Globus pallidus (tissue), 1 donor: ENCODE measurements at regions not wholly inside any gene's neighbourhood (a gene's known extent, or its start where the extent isn't known, plus 50 kb on each side); places are given as distances from the start of the nearest gene placed in this dataset.
"Not testable (repeated sequence)": the region's sequence is repeated elsewhere in the genome, so short reads cannot be mapped to it uniquely, and the experiment has no call there.

Source experiments
- DNase-seq: peaks from one replicate; pipeline ENCODE4 v3.0.0-alpha.2; 2015; ENCODE audit warnings: low spot score

GRCh38 chr13:65155861-65156260, 2074.3 kb downstream of the PCDH9 start:
- no peak for DNase-seq

DNA sequence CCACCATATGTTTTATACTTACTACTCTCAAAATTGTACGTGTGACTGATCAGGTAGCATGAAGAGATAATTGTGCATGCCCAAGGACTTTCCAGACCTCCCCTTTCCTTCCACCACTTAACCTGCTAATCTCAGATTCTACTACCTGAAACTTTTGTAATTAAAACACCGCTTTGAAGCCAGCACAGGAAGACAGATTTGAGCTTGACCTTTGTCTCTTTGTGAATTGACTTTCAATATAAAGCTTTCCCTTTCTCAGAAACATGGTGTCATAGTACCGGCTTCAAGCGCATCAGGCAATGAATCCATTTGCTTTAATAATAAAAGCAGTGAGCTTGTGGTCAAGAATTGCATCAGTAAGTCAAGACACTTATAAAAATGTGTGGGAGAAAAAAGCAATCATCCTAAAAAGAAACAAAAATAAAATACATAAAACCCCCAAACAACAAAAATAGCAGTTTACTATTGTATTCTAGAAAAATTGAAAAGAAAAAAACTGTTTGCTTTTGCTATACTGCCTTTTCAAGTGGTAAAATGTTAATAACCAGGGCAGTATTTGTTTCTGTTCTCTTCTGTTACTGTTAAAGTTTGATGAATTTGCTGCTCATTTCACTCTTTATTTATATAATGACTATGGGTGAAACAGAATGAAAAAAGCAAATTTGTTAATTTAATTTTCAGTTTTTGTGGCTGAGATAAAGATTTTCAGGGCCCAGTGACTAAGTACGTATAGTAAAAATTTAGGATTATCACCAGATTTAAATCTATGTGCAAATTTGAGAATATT, 2075.3 kb downstream of the PCDH9 start:
- no peak for DNase-seq

- DNase-seq, result no peak
Measured at GRCh38 chr13:65149687-65150086, 2080.4 kb downstream of the PCDH9 start.

DNA sequence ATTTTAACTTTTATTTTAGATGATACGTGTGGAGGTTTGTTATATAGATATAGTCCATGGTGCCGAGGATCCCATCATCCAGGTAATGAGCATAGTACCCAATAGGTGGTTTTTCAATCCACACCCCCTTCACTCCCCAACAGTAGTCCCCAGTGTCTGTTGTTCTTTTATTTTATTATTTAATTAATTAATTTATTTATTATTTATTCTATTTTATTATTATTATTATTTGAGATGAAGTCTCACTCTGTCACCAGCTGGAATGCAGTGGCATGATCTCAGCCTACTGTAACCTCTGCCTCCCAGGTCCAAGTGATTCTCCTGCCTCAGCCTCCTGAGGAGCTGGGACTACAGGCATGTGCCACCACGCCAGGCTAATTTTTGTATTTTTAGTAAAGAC, 2086.2 kb downstream of the PCDH9 start:
- DNase-seq, result no peak

GRCh38 chr13:65133094-65133493, 2097.0 kb downstream of the PCDH9 start:
- DNase-seq, result no peak

- no peak for DNase-seq
Measured at GRCh38 chr13:65125236-65125635, 2104.9 kb downstream of the PCDH9 start.

GRCh38 chr13:65112531-65112941, 2117.6 kb downstream of the PCDH9 start:
- no peak for DNase-seq

DNA sequence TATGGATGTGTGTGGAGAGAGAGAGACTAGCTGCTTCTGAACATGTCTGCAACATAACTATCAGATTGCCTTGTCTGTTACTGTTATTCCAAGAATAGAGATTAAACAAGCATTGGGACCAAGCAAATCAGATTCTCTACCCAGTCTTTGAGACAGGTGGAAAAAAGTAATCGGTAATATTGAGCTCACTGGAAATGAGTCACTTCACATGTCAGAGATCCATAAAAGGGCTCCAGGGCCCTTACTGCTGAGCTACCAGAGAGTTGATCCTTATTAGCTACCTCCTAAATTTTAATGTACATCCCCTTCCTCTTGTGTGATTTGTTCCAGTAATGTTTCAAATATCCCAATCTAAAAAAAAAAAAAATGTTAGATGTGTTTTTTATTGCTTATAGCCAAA, 2118.0 kb downstream of the PCDH9 start:
- DNase-seq, result no peak

- no peak for DNase-seq
Measured at GRCh38 chr13:65111223-65111622, 2118.9 kb downstream of the PCDH9 start.

- not testable (repeated sequence) for DNase-seq
Measured at GRCh38 chr13:65104436-65104835, 2125.7 kb downstream of the PCDH9 start.

GRCh38 chr13:65103351-65103750, 2126.8 kb downstream of the PCDH9 start:
- no peak for DNase-seq

DNA sequence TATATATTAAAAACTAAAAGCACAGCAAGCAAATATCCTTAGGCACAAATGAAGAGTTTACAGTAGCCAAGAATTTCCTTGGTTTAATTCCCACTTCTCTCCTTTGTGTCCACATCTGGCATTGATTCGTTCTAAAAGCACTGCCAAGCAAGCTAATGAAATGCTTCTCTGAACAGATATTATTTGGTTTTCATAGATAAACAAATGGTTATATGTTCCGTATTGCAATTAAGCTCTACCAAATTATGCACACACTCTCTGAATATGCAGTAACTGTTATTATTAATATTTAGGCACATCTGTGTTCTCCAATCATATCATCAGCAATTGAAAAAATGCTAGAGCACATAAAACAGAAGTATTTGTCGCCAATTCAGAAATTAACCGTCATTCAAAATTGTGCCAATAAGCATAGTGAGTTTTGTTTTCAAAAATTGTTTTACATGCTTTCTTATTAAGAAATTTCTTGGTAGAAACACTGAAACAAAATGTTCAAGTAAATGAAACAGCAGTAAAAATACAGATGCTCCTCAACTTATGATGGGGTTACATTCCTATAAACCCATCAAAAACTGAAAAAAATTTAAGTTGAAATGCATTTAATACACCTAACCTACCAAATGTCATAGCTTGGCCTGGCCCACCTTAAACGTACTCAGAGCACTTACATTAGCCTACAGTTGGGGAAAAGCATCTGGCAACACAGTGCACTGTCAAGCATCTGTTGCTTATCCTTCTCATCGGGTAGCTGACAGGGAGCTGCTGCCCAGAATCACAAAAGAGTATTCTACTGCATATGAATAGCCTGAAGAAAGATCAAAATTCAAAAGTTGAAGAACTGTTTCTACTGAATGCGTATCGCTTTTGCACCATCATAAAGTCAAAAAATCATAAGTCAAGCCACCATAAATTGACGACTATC, 2134.7 kb downstream of the PCDH9 start:
- DNase-seq, result no peak

DNA sequence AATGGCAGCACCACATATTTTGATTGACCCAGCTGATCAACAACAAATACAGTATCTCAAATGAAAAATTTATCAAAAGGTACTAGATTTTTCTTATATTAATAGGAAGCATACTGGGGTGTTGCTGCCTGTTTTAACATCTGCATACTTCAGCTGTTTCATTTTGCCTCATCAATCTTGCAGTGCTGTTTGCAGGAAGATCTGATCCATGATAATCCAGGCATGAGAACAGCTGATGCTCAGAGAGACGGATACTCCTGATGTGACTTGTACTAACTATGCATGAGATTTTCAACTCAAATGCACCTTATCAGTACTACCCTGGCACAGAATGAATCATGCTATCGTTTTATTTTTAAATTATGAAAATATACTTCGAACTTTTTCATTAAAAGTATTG, 2136.8 kb downstream of the PCDH9 start:
- DNase-seq, result no peak

- DNase-seq, result no peak
Measured at GRCh38 chr13:65091031-65091430, 2139.1 kb downstream of the PCDH9 start.

- DNase-seq, result no peak
Measured at GRCh38 chr13:65090186-65090585, 2139.9 kb downstream of the PCDH9 start.

- DNase-seq, result no peak
Measured at GRCh38 chr13:65088906-65089305, 2141.2 kb downstream of the PCDH9 start.

GRCh38 chr13:65085977-65086376, 2144.2 kb downstream of the PCDH9 start:
- DNase-seq, result no peak

DNA sequence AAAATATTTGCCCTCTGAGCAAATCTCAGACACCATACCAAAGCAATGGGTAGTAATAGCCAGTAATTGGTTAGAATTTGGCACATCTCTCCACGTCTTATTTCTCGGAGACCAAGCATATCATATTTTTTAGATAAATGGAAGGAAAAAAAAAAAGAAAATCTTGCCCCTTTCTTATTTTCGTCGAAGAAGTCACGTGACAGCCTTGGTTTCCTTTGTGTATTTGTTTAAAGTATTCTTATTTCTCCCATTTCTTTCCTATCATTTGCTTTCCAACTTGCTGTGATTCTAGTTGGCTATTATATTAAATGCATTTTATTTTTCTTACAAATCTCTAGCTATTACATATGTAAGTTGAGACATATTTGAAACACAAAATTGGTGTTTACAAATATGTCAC, 2155.9 kb downstream of the PCDH9 start:
- no peak for DNase-seq

- no peak for DNase-seq
Measured at GRCh38 chr13:65064967-65065366, 2165.2 kb downstream of the PCDH9 start.

DNA sequence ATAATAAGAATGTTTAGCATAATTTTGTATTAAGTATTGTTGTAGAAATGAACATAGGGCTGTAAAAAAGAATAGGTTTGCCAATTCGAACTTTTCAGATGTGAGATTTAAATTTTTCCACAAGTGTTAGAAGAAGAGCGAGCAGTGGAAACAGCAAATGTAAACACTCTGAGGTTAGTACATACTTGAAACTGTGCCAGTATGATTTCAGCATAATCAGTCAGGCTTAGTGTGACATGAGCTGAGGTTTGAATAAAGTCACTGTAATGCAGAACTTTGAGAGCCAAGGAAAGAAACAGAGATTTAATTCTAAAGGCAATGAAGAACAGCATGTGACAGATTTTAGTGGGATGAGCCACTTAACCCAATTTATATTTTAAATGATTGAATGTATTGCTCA, 2166.4 kb downstream of the PCDH9 start:
- DNase-seq, result no peak

GRCh38 chr13:65057986-65058385, 2172.2 kb downstream of the PCDH9 start:
- DNase-seq, result no peak

DNA sequence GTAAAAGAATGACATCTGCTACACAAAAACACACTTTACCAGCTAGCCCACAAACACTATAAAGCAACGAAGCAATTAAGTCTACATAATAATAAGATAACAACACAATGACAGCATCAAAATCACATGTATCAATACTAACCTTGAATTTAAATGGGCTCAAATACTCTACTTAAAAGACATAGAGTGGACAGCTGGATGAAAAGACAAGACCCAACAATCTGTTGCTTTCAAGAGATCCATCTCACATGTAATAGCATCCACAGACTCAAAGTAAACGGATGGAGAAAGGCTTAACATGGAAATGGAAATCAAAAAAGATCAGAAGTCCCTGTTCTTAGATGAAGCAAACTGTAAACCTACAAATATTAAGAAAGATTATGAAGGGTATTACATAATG, 2175.9 kb downstream of the PCDH9 start:
- no peak for DNase-seq

DNA sequence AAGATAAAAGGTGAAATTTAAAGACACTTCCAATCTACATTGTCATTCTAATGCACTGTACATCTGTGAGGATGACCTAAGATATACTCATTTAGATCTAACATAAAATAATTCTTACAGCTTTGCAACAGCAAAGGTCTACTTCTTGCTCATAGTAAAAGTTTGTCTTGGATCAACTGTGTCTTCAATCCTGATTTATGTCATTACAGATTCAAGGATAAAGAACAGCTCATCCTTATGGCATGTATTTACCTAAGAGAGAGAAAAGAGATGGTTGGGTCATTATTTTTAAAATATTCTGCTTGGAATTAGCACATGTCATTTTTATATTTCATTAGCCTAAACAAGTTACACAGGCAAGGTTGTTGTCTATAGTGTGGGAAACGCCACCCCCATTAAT, 2193.1 kb downstream of the PCDH9 start:
- DNase-seq, result no peak
